Mucosa of descending colon (tissue), 3 donors: ENCODE measurements at regions not wholly inside any gene's neighbourhood (a gene's known extent, or its start where the extent isn't known, plus 50 kb on each side); places are given as distances from the start of the nearest gene placed in this dataset.

Source experiments
- ATAC-seq: fragments of 200-7000 bp; cut with Tn5 transposase; one replicate; pipeline ENCODE4 v1.9.1; 2020; ENCODE audit warnings: mild to moderate bottlenecking, moderate library complexity
- DNase-seq, 3 donors: peaks; one replicate each; pipeline ENCODE4 v3.0.0-alpha.2; 2020
- H3K36me3 ChIP-seq: fragments of 200-600 bp; one replicate; pipeline ENCODE4 v1.8.0; 2021; ENCODE audit warnings: low read depth, mild to moderate bottlenecking
- H3K4me1 ChIP-seq: fragments of 200-600 bp; one replicate; pipeline ENCODE4 v1.8.0; 2021; ENCODE audit warnings: low read depth, mild to moderate bottlenecking
- H3K4me3 ChIP-seq: fragments of 200-600 bp; one replicate; pipeline ENCODE4 v1.8.0; 2021; ENCODE audit warnings: mild to moderate bottlenecking
- H3K9me3 ChIP-seq: fragments of 200-600 bp; one replicate; pipeline ENCODE4 v1.8.0; 2021; ENCODE audit warnings: mild to moderate bottlenecking
- CTCF ChIP-seq: fragments of 200-600 bp; IDR thresholded peaks from one replicate; pipeline ENCODE4 v1.8.0; 2022; ENCODE audit warnings: antibody characterized with exemption, mild to moderate bottlenecking
- intact Hi-C, 2 donors: fragments of 100-400 bp; cut with DNase I in 1 of 2; cut with micrococcal nuclease in 1 of 2; formaldehyde crosslinking; loops; one replicate each; pipeline versions ENCODE4 v1.11.0 to v1.11.1; 2022; cut with DNase I, micrococcal nuclease
- donor health status: DM: no; HTN: no; CAD: no; lungs with moderate emphysema.
- donor health status: DM: no; HTN: no; CAD: no.
- donor health status: DM: no; HTN: yes; CAD: no.

GRCh38 chr3:35987386-35987785, 348.1 kb downstream of the ARPP21 start:
- DNase-seq (no peak), ATAC-seq (no peak)
- Histone ChIP-seq H3K4me1 (no peaks in the 10 kb centered on the region), H3K4me3 (no peak overlapping the region), H3K9me3 (no peaks in the 10 kb centered on the region), H3K36me3 (no peaks in the 10 kb centered on the region)
- no peak for TF ChIP-seq CTCF
- intact Hi-C loops, result no loop called here

GRCh38 chr3:35992041-35992440, 352.7 kb downstream of the ARPP21 start:
- H3K4me3 ChIP-seq, result no peak overlapping the region
- no peaks in the 10 kb centered on the region for H3K36me3 ChIP-seq
- no peak for DNase-seq
- TF ChIP-seq CTCF, result no peak
- intact Hi-C loops, result no loop called here
- ATAC-seq, result no peak
- H3K4me1 ChIP-seq, result no peaks in the 10 kb centered on the region
- H3K9me3 ChIP-seq, result peaks cover 5% of the 10 kb centered on the region

- no peak for TF ChIP-seq CTCF
- H3K4me3 ChIP-seq, result no peak overlapping the region
- DNase-seq (no peak), ATAC-seq (no peak)
- peaks cover 3% of the 10 kb centered on the region for H3K9me3 ChIP-seq
- H3K36me3 ChIP-seq, result no peaks in the 10 kb centered on the region
- H3K4me1 ChIP-seq, result no peaks in the 10 kb centered on the region
- intact Hi-C loops, result no loop called here
These were observed 368.5 kb upstream of the STAC start for GRCh38 chr3:36011791-36012190.

GRCh38 chr3:36013425-36013824, 366.9 kb upstream of the STAC start:
- H3K9me3 ChIP-seq, result no peaks in the 10 kb centered on the region
- H3K4me3 ChIP-seq, result no peak overlapping the region
- H3K36me3 ChIP-seq, result no peaks in the 10 kb centered on the region
- no peak for TF ChIP-seq CTCF
- intact Hi-C loops, result no loop called here
- ATAC-seq (no peak), DNase-seq (no peak)
- H3K4me1 ChIP-seq, result no peaks in the 10 kb centered on the region

GRCh38 chr3:36025232-36025631, 355.1 kb upstream of the STAC start:
- Histone ChIP-seq H3K4me1 (no peaks in the 10 kb centered on the region), H3K36me3 (no peaks in the 10 kb centered on the region), H3K4me3 (no peak overlapping the region), H3K9me3 (peaks cover 8% of the 10 kb centered on the region)
- intact Hi-C loops, result no loop called here
- ATAC-seq (no peak), DNase-seq (no peak)
- no peak for TF ChIP-seq CTCF
